NCI-H2171 treated with DMSO at 0.1 percent for 48 hours (cell line): ENCODE measurements at regions not wholly inside any gene's neighbourhood (a gene's known extent, or its start where the extent isn't known, plus 50 kb on each side); places are given as distances from the start of the nearest gene placed in this dataset.
A peak's percentile ranks its signal among the peaks of the same experiment; 100 is the strongest.

Experiments used
- DNase-seq: peaks from one replicate; lab custom pipeline; 2025; lab: John Stamatoyannopoulos, UW

- DNase-seq, result no peak
These were observed 104.5 kb downstream of the CYP26A1 start for GRCh38 chr10:93178226-93178625.

GRCh38 chr10:93180482-93180931 is 106.8 kb downstream of the CYP26A1 start:
- DNase-seq, result no peak

- DNase-seq, result no peak
These were observed 107.8 kb downstream of the CYP26A1 start for GRCh38 chr10:93181271-93182048.

- no peak for DNase-seq
These were observed 108.3 kb downstream of the CYP26A1 start for GRCh38 chr10:93182049-93182327.

- DNase-seq, result no peak
These were observed 109.1 kb downstream of the CYP26A1 start for GRCh38 chr10:93182790-93183189.

GRCh38 chr10:93186653-93187052 is 113.0 kb downstream of the CYP26A1 start:
- no peak for DNase-seq

- DNase-seq, result no peak
These were observed 116.3 kb downstream of the CYP26A1 start for GRCh38 chr10:93189944-93190343.

GRCh38 chr10:93190372-93190771 is 116.7 kb downstream of the CYP26A1 start:
- DNase-seq, result no peak

- peak; percentile 37 for DNase-seq
These were observed 120.2 kb downstream of the CYP26A1 start for GRCh38 chr10:93193906-93194305.

GRCh38 chr10:93198401-93199131 is 124.9 kb downstream of the CYP26A1 start:
- no peak for DNase-seq

GRCh38 chr10:93199191-93199751 is 125.6 kb downstream of the CYP26A1 start:
- DNase-seq, result no peak

GRCh38 chr10:93204494-93205485 is 131.1 kb downstream of the CYP26A1 start:
- DNase-seq, result no peak

- DNase-seq, result no peak
These were observed 133.0 kb downstream of the CYP26A1 start for GRCh38 chr10:93206652-93207051.

- DNase-seq, result no peak
These were observed 135.2 kb downstream of the CYP26A1 start for GRCh38 chr10:93208717-93209464.

GRCh38 chr10:93211991-93212390 is 138.3 kb downstream of the CYP26A1 start:
- no peak for DNase-seq

- no peak for DNase-seq
These were observed 141.6 kb downstream of the CYP26A1 start for GRCh38 chr10:93215312-93215711.

- no peak for DNase-seq
These were observed 142.8 kb downstream of the CYP26A1 start for GRCh38 chr10:93216341-93216985.

GRCh38 chr10:93218386-93218785 is 144.7 kb downstream of the CYP26A1 start:
- DNase-seq, result no peak

GRCh38 chr10:93219347-93219746 is 145.7 kb downstream of the CYP26A1 start:
- no peak for DNase-seq

GRCh38 chr10:93220296-93221170 is 146.8 kb downstream of the CYP26A1 start:
- DNase-seq, result no peak
